Trophoblast cell (in vitro differentiated cells and primary cell): ENCODE measurements at regions not wholly inside any gene's neighbourhood (a gene's known extent, or its start where the extent isn't known, plus 50 kb on each side); places are given as distances from the start of the nearest gene placed in this dataset.
A peak's percentile ranks its signal among the peaks of the same experiment; 100 is the strongest.

Experiments used
- DNase-seq, 2 donors: peaks; one replicate each; pipeline ENCODE4 v3.0.0-alpha.2; 2016
- H2AFZ ChIP-seq: 2 replicates; pipeline ENCODE4 v1.6.1; 2013; ENCODE audit warnings: low read length, moderate library complexity, mild to moderate bottlenecking; ENCODE audit not compliant: insufficient read depth, poor library complexity
- H2AK5ac ChIP-seq: 2 replicates; pipeline ENCODE4 v1.6.1; 2013; ENCODE audit warnings: mild to moderate bottlenecking, low read length
- H2BK120ac ChIP-seq: 2 replicates; pipeline ENCODE4 v1.6.1; 2013; ENCODE audit warnings: low read length, mild to moderate bottlenecking, moderate library complexity; ENCODE audit not compliant: insufficient read depth, poor library complexity
- H2BK12ac ChIP-seq: 2 replicates; pipeline ENCODE4 v1.6.1; 2013; ENCODE audit warnings: mild to moderate bottlenecking, low read length, moderate library complexity
- H2BK5ac ChIP-seq: 2 replicates; pipeline ENCODE4 v1.6.1; 2013; ENCODE audit warnings: low read length, low read depth, moderate library complexity, mild to moderate bottlenecking; ENCODE audit not compliant: poor library complexity
- H3K14ac ChIP-seq: 2 replicates; pipeline ENCODE4 v1.6.1; 2013; ENCODE audit warnings: mild to moderate bottlenecking, low read length
- H3K18ac ChIP-seq: 2 replicates; pipeline ENCODE4 v1.6.1; 2013; ENCODE audit warnings: mild to moderate bottlenecking, low read length
- H3K23ac ChIP-seq: 2 replicates; pipeline ENCODE4 v1.6.1; 2013; ENCODE audit warnings: low read length
- H3K27ac ChIP-seq: 2 replicates; pipeline ENCODE4 v1.5.1; 2013; ENCODE audit warnings: low read depth, mild to moderate bottlenecking, inconsistent platforms, low read length, moderate library complexity
- H3K27me3 ChIP-seq: 2 replicates; pipeline ENCODE4 v1.6.1; 2013; ENCODE audit warnings: inconsistent platforms, mild to moderate bottlenecking, low read length, moderate library complexity; ENCODE audit not compliant: insufficient read depth
- H3K36me3 ChIP-seq, 2 experiments: 1 replicate in 1 of 2; 2 replicates in 1 of 2; pipeline ENCODE4 v1.6.1; 2013; ENCODE audit warnings: low read length in 2 of 2, mild to moderate bottlenecking in 2 of 2, moderate library complexity in 1 of 2; ENCODE audit not compliant: insufficient read depth in 2 of 2, control insufficient read depth in 1 of 2
- H3K4ac ChIP-seq: 2 replicates; pipeline ENCODE4 v1.6.1; 2013; ENCODE audit warnings: low read depth, mild to moderate bottlenecking, low read length, moderate library complexity
- H3K4me1 ChIP-seq, 2 experiments: 1 replicate in 1 of 2; 2 replicates in 1 of 2; pipeline ENCODE4 v1.6.1; 2013; ENCODE audit warnings: low read length in 2 of 2, mild to moderate bottlenecking in 2 of 2, moderate library complexity in 1 of 2; ENCODE audit not compliant: insufficient read depth in 2 of 2, control insufficient read depth in 1 of 2
- H3K4me2 ChIP-seq: 2 replicates; pipeline ENCODE4 v1.6.1; 2013; ENCODE audit warnings: inconsistent platforms, mild to moderate bottlenecking, low read length, moderate library complexity
- H3K4me3 ChIP-seq: 2 replicates; pipeline ENCODE4 v1.5.1; 2013; ENCODE audit warnings: mild to moderate bottlenecking, low read depth, low read length, inconsistent platforms
- H3K79me1 ChIP-seq: one replicate; pipeline ENCODE4 v1.6.1; 2013; ENCODE audit warnings: low read length
- H3K79me2 ChIP-seq: 2 replicates; pipeline ENCODE4 v1.6.1; 2013; ENCODE audit warnings: low read length, mild to moderate bottlenecking; ENCODE audit not compliant: control insufficient read depth, insufficient read depth, poor library complexity
- H3K9ac ChIP-seq: 2 replicates; pipeline ENCODE4 v1.6.1; 2013; ENCODE audit warnings: mild to moderate bottlenecking, low read length
- H3K9me3 ChIP-seq: 2 replicates; pipeline ENCODE4 v1.6.1; 2013; ENCODE audit warnings: low read depth, mild to moderate bottlenecking, control low read depth, inconsistent platforms, low read length; ENCODE audit not compliant: insufficient read depth
- H4K12ac ChIP-seq: 2 replicates; pipeline ENCODE4 v1.6.1; 2013; ENCODE audit warnings: low read depth, mild to moderate bottlenecking, low read length, moderate library complexity
- H4K8ac ChIP-seq: 2 replicates; pipeline ENCODE4 v1.6.1; 2013; ENCODE audit warnings: low read depth, mild to moderate bottlenecking, low read length, moderate library complexity
- H4K91ac ChIP-seq: one replicate; pipeline ENCODE4 v1.6.1; 2013; ENCODE audit warnings: low read depth, mild to moderate bottlenecking, low read length, moderate library complexity
- WGBS: extraction: QIAGEN DNeasy Blood & Tissue Kit; methylation state at CpG from one replicate; pipeline ENCODE4 v1.1.7; 2013; ENCODE audit warnings: missing lambda C conversion rate; ENCODE audit not compliant: insufficient read length, insufficient coverage; ENCODE audit errors: extremely low coverage; 5-methylcytosine and 5-hydroxymethylcytosine counted together

DNA sequence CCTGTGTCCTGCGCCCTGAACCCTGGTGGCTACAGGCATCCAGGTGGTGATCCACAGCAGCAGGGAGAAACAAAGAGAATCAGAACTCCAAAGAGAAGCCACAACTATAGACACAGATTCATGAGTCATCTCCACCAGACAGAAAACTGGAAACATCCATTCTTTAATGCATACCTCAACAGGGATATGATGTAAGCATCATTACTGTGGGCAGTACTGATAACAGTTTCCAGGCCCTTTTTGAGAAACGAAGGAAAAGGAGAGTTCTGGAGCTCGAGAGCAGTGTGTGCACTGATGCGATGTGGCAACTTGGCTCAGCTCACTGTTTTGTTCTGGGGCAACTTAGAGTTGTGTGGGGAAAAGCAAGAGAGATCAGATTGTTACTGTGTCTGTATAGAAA lies 215.6 kb upstream of the ADAMTS16 start:
- no peak overlapping the region for H3K4ac ChIP-seq
- no peaks in the 10 kb centered on the region for H3K79me1 ChIP-seq
- no peak overlapping the region for H2AK5ac ChIP-seq
- no peaks in the 10 kb centered on the region for H3K36me3 ChIP-seq
- no peak overlapping the region for H2AFZ ChIP-seq
- H3K4me3 ChIP-seq, result no peak overlapping the region
- no peak overlapping the region for H2BK120ac ChIP-seq
- peak; percentile 12 to 52 for DNase-seq
- no peak overlapping the region for H3K9ac ChIP-seq
- H3K23ac ChIP-seq, result no peak overlapping the region
- H2BK12ac ChIP-seq, result no peak overlapping the region
- H3K79me2 ChIP-seq, result no peaks in the 10 kb centered on the region
- no peak overlapping the region for H4K12ac ChIP-seq
- H3K9me3 ChIP-seq, result no peaks in the 10 kb centered on the region
- no peak overlapping the region for H3K27ac ChIP-seq
- H2BK5ac ChIP-seq, result no peak overlapping the region
- H3K18ac ChIP-seq, result no peak overlapping the region
- no peak overlapping the region for H4K8ac ChIP-seq
- no peak overlapping the region for H3K4me2 ChIP-seq
- no CpG with 5 or more reads among the region's 4 CpGs for WGBS
- H4K91ac ChIP-seq, result no peak overlapping the region
- H3K14ac ChIP-seq, result no peak overlapping the region
- no peaks in the 10 kb centered on the region for H3K4me1 ChIP-seq
- no peaks in the 10 kb centered on the region for H3K27me3 ChIP-seq

DNA sequence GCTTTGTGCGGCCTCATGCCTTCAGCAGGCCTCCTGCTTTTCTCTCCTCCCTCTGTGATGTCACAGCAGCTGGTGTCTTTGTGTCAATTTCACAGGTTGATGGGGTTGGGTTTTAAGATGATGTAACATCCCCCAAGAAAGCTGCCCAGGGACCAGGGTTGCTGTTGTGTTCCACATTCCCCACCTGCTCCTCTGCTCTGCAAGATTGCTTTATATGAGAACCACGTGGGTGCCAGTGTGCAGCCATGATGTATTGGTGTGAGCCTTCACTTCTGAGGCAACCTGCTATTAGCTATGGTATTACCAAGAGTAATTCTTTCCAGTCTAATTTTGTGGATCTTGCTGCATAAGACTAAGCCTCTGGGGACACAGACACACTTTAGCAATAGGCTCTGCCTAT lies 213.0 kb upstream of the ADAMTS16 start:
- Histone ChIP-seq H2BK12ac (no peak overlapping the region), H3K4me3 (no peak overlapping the region), H2BK5ac (no peak overlapping the region), H2AK5ac (no peak overlapping the region), H3K4me2 (no peak overlapping the region), H3K27me3 (no peaks in the 10 kb centered on the region), H3K4ac (no peak overlapping the region), H3K9ac (no peak overlapping the region), H3K79me2 (no peaks in the 10 kb centered on the region), H4K91ac (no peak overlapping the region), H3K18ac (no peak overlapping the region), H3K23ac (no peak overlapping the region), H3K79me1 (no peaks in the 10 kb centered on the region), H3K9me3 (no peaks in the 10 kb centered on the region), H3K36me3 (no peaks in the 10 kb centered on the region), H2BK120ac (no peak overlapping the region), H4K8ac (no peak overlapping the region), H4K12ac (no peak overlapping the region), H3K14ac (no peak overlapping the region), H3K4me1 (no peaks in the 10 kb centered on the region), H3K27ac (no peak overlapping the region), H2AFZ (no peak overlapping the region)
- no CpG with 5 or more reads among the region's 2 CpGs for WGBS
- DNase-seq, result no peak

DNA sequence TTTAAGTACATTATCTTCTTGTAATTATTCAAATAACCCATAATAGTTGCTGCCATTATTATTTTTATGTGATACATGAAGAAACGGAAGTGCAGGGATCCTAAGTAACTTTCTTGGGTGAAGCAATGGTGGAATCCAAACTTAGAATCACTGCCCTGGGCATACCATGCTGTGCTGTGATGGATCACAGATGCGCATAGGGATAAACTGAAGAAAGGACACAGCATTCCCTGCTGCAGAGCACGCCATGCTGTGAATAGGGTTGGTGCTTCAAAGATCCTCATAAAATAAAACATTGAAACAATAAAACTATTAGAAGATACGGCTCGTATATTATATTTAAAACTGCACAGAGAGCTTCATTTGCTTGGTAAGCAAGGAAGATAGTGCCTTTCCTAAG lies 211.7 kb upstream of the ADAMTS16 start:
- Histone ChIP-seq H3K27me3 (no peaks in the 10 kb centered on the region), H3K27ac (no peak overlapping the region), H3K36me3 (no peaks in the 10 kb centered on the region), H2BK12ac (no peak overlapping the region), H3K4me1 (no peaks in the 10 kb centered on the region), H3K23ac (no peak overlapping the region), H3K14ac (no peak overlapping the region), H2BK5ac (no peak overlapping the region), H2AK5ac (no peak overlapping the region), H2BK120ac (no peak overlapping the region), H3K4me2 (no peak overlapping the region), H3K4me3 (no peak overlapping the region), H3K79me2 (no peaks in the 10 kb centered on the region), H4K8ac (no peak overlapping the region), H3K18ac (no peak overlapping the region), H3K4ac (no peak overlapping the region), H3K9ac (no peak overlapping the region), H2AFZ (no peak overlapping the region), H3K79me1 (no peaks in the 10 kb centered on the region), H3K9me3 (no peaks in the 10 kb centered on the region), H4K12ac (no peak overlapping the region), H4K91ac (no peak overlapping the region)
- no peak for DNase-seq
- no CpG with 5 or more reads among the region's 5 CpGs for WGBS

DNA sequence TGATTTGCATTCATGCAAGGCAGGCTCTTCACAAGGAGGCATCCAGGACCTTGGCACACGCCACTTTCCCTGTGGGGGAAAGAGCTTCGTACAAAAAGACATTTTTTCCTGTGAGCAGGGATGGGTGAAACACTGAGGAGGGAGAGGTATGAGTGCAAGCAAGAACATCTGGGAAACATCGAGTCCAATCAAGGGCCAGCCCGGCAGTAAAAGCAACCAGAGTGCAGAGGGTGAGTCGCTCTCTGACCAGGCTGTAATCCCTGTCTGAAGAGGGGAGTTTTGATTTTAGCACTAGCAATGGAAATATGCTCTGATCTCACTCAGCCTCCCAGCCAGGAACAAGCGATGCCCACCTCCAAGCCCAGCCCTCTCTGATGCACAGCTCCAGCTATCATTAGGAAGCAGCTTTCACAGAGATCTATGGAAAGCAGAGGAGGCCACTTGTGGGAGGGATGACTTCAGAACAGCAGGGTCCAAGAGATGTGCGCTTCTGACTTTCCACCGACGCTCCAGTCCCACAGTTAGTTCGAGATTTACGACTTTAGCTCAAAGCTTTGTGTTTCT lies 211.0 kb upstream of the ADAMTS16 start:
- H4K12ac ChIP-seq, result no peak overlapping the region
- no peak overlapping the region for H3K4ac ChIP-seq
- no peak overlapping the region for H4K91ac ChIP-seq
- no peak overlapping the region for H3K23ac ChIP-seq
- no peak overlapping the region for H2BK5ac ChIP-seq
- H3K18ac ChIP-seq, result no peak overlapping the region
- no peaks in the 10 kb centered on the region for H3K36me3 ChIP-seq
- H2BK12ac ChIP-seq, result no peak overlapping the region
- WGBS, result no CpG with 5 or more reads among the region's 11 CpGs
- H3K4me2 ChIP-seq, result no peak overlapping the region
- H2AFZ ChIP-seq, result no peak overlapping the region
- no peak overlapping the region for H3K27ac ChIP-seq
- no peaks in the 10 kb centered on the region for H3K4me1 ChIP-seq
- no peaks in the 10 kb centered on the region for H3K27me3 ChIP-seq
- no peak overlapping the region for H2AK5ac ChIP-seq
- no peak overlapping the region for H4K8ac ChIP-seq
- H3K79me2 ChIP-seq, result no peaks in the 10 kb centered on the region
- DNase-seq, result no peak
- no peaks in the 10 kb centered on the region for H3K79me1 ChIP-seq
- no peak overlapping the region for H3K14ac ChIP-seq
- no peak overlapping the region for H3K4me3 ChIP-seq
- H3K9ac ChIP-seq, result no peak overlapping the region
- no peak overlapping the region for H2BK120ac ChIP-seq
- no peaks in the 10 kb centered on the region for H3K9me3 ChIP-seq
